ENCODE measurements at regions not wholly inside any gene's neighbourhood (a gene's known extent, or its start where the extent isn't known, plus 50 kb on each side); places are given as distances from the start of the nearest gene placed in this dataset.

DNA sequence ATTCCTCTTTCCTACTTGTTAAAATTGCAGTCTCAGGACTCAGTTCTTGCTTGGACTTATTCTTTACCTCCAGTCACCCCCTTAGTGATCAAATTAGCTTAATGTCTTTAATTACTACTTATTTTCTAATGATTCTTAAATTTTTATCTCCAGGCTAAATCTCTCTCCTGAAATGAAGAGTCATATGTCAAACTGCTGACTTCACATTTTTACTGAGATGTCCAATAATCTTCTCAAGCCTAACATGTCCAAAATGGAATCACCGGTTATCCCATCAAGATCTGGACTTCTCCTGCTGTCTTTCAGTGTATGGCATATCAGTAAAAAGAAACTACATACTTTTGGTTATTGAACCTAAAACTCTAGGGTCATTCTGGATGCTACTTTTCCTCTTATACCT, 332.3 kb upstream of the HTR2C start:
- no peak overlapping the region for H3K27ac ChIP-seq
- TF ChIP-seq POLR2AphosphoS5 (IDR thresholded peaks at IDR 0.05) (no peak), CTCF (IDR thresholded peaks at IDR 0.05 in 8 of 11, conservative IDR thresholded peaks at IDR 0.05 in 3 of 11) (no peak)
- no peaks in the 10 kb centered on the region for H3K27me3 ChIP-seq (replicated peaks in 1 of 7)
- no peak for DNase-seq
- no peaks in the 10 kb centered on the region for H3K9me3 ChIP-seq
- H3K36me3 ChIP-seq = no peaks in the 10 kb centered on the region
- no peaks in the 10 kb centered on the region for H3K4me1 ChIP-seq
- intact Hi-C loops (cut with DNase I; ENCODE audit: low total_unique reads) = no loop called here
- no peak overlapping the region for H3K4me3 ChIP-seq
- 89 to 100% (median 90%) methylated on average over 1 of the region's 1 CpG for WGBS, 5 donors

DNA sequence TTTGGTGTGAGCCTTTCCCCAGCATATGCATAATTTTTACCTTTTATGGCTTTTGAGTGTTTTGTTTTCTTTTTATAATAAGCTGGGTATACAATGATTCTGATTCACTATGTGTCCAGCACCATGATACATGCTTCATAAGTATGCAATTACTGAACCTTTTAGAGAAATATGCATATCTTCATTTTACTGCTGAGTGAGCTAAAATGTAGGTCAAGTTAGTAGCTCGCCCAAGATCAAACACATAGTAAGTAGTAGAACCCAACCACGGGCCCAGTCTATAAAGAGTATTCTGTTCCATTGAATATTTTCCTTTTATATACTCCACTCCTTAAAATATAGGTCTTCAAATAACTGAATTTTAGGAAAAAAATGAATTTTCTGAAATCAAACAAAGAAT, 362.4 kb upstream of the HTR2C start:
- Histone ChIP-seq H3K36me3 (no peaks in the 10 kb centered on the region), H3K4me1 (no peaks in the 10 kb centered on the region), H3K27ac (no peak overlapping the region), H3K9me3 (no peaks in the 10 kb centered on the region), H3K27me3 (replicated peaks in 1 of 7) (peaks cover 0 to 4% (median 0%) of the 10 kb centered on the region in 7 donors), H3K4me3 (no peak overlapping the region)
- TF ChIP-seq POLR2AphosphoS5 (IDR thresholded peaks at IDR 0.05) = no peak
- TF ChIP-seq POLR2A (IDR thresholded peaks at IDR 0.05) = no peak
- TF ChIP-seq CTCF (IDR thresholded peaks at IDR 0.05 in 8 of 11, conservative IDR thresholded peaks at IDR 0.05 in 3 of 11) = no peak
- WGBS, 5 donors = 37 to 95% (median 90%) methylated on average over 2 of the region's 2 CpGs
- intact Hi-C loops (cut with DNase I; ENCODE audit: low total_unique reads) = no loop called here
- DNase-seq = no peak

DNA sequence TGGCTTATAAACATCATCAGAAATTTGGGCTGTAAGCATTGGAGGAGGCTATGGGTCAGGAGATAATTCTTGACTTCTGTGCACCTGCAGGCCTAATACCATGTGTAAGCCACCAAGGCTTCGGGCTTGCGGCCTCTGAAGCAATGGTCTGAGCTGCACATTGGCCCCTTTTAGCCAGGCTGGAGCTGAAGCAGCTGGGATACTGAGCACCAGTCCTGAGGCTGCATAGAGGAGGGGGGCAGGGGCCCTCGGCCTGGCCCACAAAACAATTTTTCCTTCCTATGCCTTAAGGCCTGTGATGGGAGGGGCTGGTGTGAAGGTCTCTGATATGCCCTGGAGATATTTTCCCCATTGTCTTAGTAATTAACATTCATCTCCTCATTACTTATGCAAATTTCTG, 373.0 kb upstream of the HTR2C start:
- intact Hi-C loops (cut with DNase I; ENCODE audit: low total_unique reads) = no loop called here
- Histone ChIP-seq H3K27me3 (replicated peaks in 1 of 7) (no peaks in the 10 kb centered on the region), H3K27ac (no peak overlapping the region), H3K4me1 (no peaks in the 10 kb centered on the region), H3K36me3 (no peaks in the 10 kb centered on the region), H3K4me3 (no peak overlapping the region), H3K9me3 (no peaks in the 10 kb centered on the region)
- WGBS, 5 donors = 67 to 91% (median 87%) methylated on average over 1 to 3 of the region's 3 CpGs
- DNase-seq = peak; percentile 56
- TF ChIP-seq POLR2A (IDR thresholded peaks at IDR 0.05) = no peak
- no peak for TF ChIP-seq CTCF (IDR thresholded peaks at IDR 0.05 in 8 of 11, conservative IDR thresholded peaks at IDR 0.05 in 3 of 11)
- no peak for TF ChIP-seq POLR2AphosphoS5 (IDR thresholded peaks at IDR 0.05)

- no peak for TF ChIP-seq POLR2A (IDR thresholded peaks at IDR 0.05)
- TF ChIP-seq POLR2AphosphoS5 (IDR thresholded peaks at IDR 0.05) = no peak
- no peak for TF ChIP-seq CTCF (IDR thresholded peaks at IDR 0.05 in 8 of 11, conservative IDR thresholded peaks at IDR 0.05 in 3 of 11)
- Histone ChIP-seq H3K4me1 (no peaks in the 10 kb centered on the region), H3K9me3 (peaks cover 0 to 3% (median 0%) of the 10 kb centered on the region in 8 donors), H3K4me3 (no peak overlapping the region), H3K36me3 (no peaks in the 10 kb centered on the region), H3K27me3 (replicated peaks in 1 of 7) (no peaks in the 10 kb centered on the region), H3K27ac (no peak overlapping the region)
- WGBS, 5 donors = 64 to 91% (median 85%) methylated on average over 4 of the region's 4 CpGs
- DNase-seq = no peak
- intact Hi-C loops (cut with DNase I; ENCODE audit: low total_unique reads) = no loop called here
These were observed 382.3 kb upstream of the HTR2C start for GRCh38 chrX:114201622-114202021.
